H1 (cell line): ENCODE measurements at regions not wholly inside any gene's neighbourhood (a gene's known extent, or its start where the extent isn't known, plus 50 kb on each side); places are given as distances from the start of the nearest gene placed in this dataset.

ENCODE experiments used
- CTCF ChIA-PET: fragments of 300-600 bp; sonication (Branson Sonifier 250); formaldehyde crosslinking; loops from one replicate; lab custom pipeline; 2021; ENCODE audit not compliant: partially characterized antibody; lab: Charles Lee
- POLR2A ChIA-PET: fragments of 300-600 bp; sonication (Branson Sonifier 250); formaldehyde crosslinking; loops from one replicate; lab custom pipeline; 2021; ENCODE audit warnings: inconsistent platforms; ENCODE audit not compliant: partially characterized antibody; lab: Charles Lee
- DNase-seq, 2 experiments: peaks; one replicate each; pipeline versions ENCODE4 v3.0.0 to v3.0.0-alpha.2; 2010 to 2022; ENCODE audit warnings: low spot score in 2 of 2, low read depth in 1 of 2, mixed read lengths in 1 of 2
- FAIRE-seq: peaks from 2 replicates; lab custom pipeline; 2011; peaks lifted over from hg19 to GRCh38; lab: Jason Lieb, UNC
- H2AFZ ChIP-seq: 2 replicates; pipeline ENCODE4 v1.8.1; 2012; ENCODE audit warnings: low read length, inconsistent platforms
- H2AK5ac ChIP-seq: 2 replicates; pipeline ENCODE4 v1.6.1; 2013; ENCODE audit warnings: low read depth, low read length
- H2BK120ac ChIP-seq: replicated peaks from 2 replicates; pipeline ENCODE3; 2013; ENCODE audit warnings: low read depth, low read length, inconsistent platforms
- H2BK12ac ChIP-seq: 2 replicates; pipeline ENCODE4 v1.6.1; 2013; ENCODE audit warnings: low read depth, low read length
- H2BK15ac ChIP-seq: 2 replicates; pipeline ENCODE4 v1.6.1; 2013; ENCODE audit warnings: low read length
- H2BK20ac ChIP-seq: 2 replicates; pipeline ENCODE4 v1.6.1; 2013; ENCODE audit warnings: low read length
- H2BK5ac ChIP-seq: 2 replicates; pipeline ENCODE4 v1.6.1; 2013; ENCODE audit warnings: low read depth, low read length
- H3K14ac ChIP-seq: 2 replicates; pipeline ENCODE4 v1.6.1; 2013; ENCODE audit warnings: inconsistent platforms; ENCODE audit not compliant: insufficient read length
- H3K18ac ChIP-seq: 2 replicates; pipeline ENCODE4 v1.6.1; 2013; ENCODE audit warnings: low read length; ENCODE audit errors: extremely low read depth
- H3K23ac ChIP-seq: 2 replicates; pipeline ENCODE4 v1.6.1; 2013; ENCODE audit warnings: inconsistent platforms; ENCODE audit not compliant: insufficient read length
- H3K23me2 ChIP-seq: 2 replicates; pipeline ENCODE4 v1.6.1; 2013; ENCODE audit warnings: low read depth, low read length
- H3K27ac ChIP-seq: 2 replicates; pipeline ENCODE4 v1.6.1; 2011; ENCODE audit warnings: low read depth, low read length, inconsistent platforms
- H3K27me3 ChIP-seq, 4 experiments: replicated peaks in 1 of 4; 1 replicate in 1 of 4; 2 replicates in 3 of 4; pipeline versions ENCODE4 v1.6.1 to v1.8.1; 2011 to 2013; ENCODE audit warnings: low read length in 3 of 4, mild to moderate bottlenecking in 3 of 4, inconsistent platforms in 2 of 4, mixed read lengths in 2 of 4, moderate library complexity in 1 of 4; ENCODE audit not compliant: control insufficient read depth in 3 of 4, insufficient read depth in 3 of 4; ENCODE audit errors: extremely low read depth in 1 of 4
- H3K36me3 ChIP-seq, 4 experiments: 2 replicates each; pipeline versions ENCODE4 v1.6.1 to v1.8.1; 2011 to 2013; ENCODE audit warnings: mild to moderate bottlenecking in 4 of 4, low read length in 3 of 4, moderate library complexity in 2 of 4, control low read depth in 1 of 4, inconsistent platforms in 1 of 4; ENCODE audit not compliant: insufficient read depth in 4 of 4, control insufficient read depth in 2 of 4
- H3K4ac ChIP-seq: replicated peaks from 2 replicates; pipeline ENCODE3; 2013; ENCODE audit warnings: low read length, low read depth, mixed read lengths, inconsistent platforms; ENCODE audit not compliant: insufficient read length
- H3K4me1 ChIP-seq, 4 experiments: replicated peaks in 1 of 4; 1 replicate in 1 of 4; 2 replicates in 3 of 4; pipeline versions ENCODE4 v1.6.1 to v1.8.1; 2011 to 2013; ENCODE audit warnings: low read length in 3 of 4, inconsistent platforms in 2 of 4, mixed read lengths in 1 of 4; ENCODE audit not compliant: insufficient read depth in 4 of 4, control insufficient read depth in 3 of 4
- H3K4me2 ChIP-seq, 2 experiments: 2 replicates each; pipeline versions ENCODE4 v1.6.1 to v1.8.1; 2011 to 2013; ENCODE audit warnings: low read depth in 2 of 2, low read length in 2 of 2, control low read depth in 1 of 2, inconsistent platforms in 1 of 2, mild to moderate bottlenecking in 1 of 2; ENCODE audit not compliant: insufficient read depth in 1 of 2
- H3K4me3 ChIP-seq, 4 experiments: fragments of 200-600, 300-600 bp in 1 of 4; sonication (generic), shearing (Covaris generic), sonication (Bioruptor Twin) in 1 of 4; 2 replicates each; pipeline versions ENCODE4 v1.5.1 to v1.8.1; 2011 to 2016; ENCODE audit warnings: low read length in 4 of 4, low read depth in 3 of 4, control low read depth in 2 of 4, inconsistent platforms in 2 of 4, mild to moderate bottlenecking in 2 of 4, mixed read lengths in 1 of 4, moderate library complexity in 1 of 4; ENCODE audit not compliant: insufficient read depth in 2 of 4; ENCODE audit errors: extremely low read depth in 1 of 4
- H3K56ac ChIP-seq: replicated peaks from 2 replicates; pipeline ENCODE3; 2013; ENCODE audit warnings: low read depth, mild to moderate bottlenecking, mixed read lengths, low read length, inconsistent platforms; ENCODE audit not compliant: insufficient read length
- H3K79me1 ChIP-seq: 2 replicates; pipeline ENCODE4 v1.6.1; 2013; ENCODE audit warnings: low read depth, low read length, control low read depth
- H3K79me2 ChIP-seq, 2 experiments: 2 replicates each; pipeline versions ENCODE4 v1.6.1 to v1.8.1; 2012 to 2013; ENCODE audit warnings: low read length in 2 of 2, mild to moderate bottlenecking in 2 of 2, inconsistent platforms in 1 of 2; ENCODE audit not compliant: insufficient read depth in 2 of 2, control insufficient read depth in 1 of 2
- H3K9ac ChIP-seq, 4 experiments: replicated peaks in 1 of 4; 1 replicate in 1 of 4; 2 replicates in 3 of 4; pipeline versions ENCODE4 v1.6.1 to v1.8.1; 2011 to 2013; ENCODE audit warnings: low read depth in 3 of 4, low read length in 3 of 4, control low read depth in 2 of 4, mild to moderate bottlenecking in 2 of 4, moderate library complexity in 2 of 4, inconsistent platforms in 1 of 4; ENCODE audit errors: extremely low read depth in 1 of 4
- H3K9me3 ChIP-seq, 2 experiments: 2 replicates each; pipeline versions ENCODE4 v1.6.1 to v1.8.1; 2012 to 2013; ENCODE audit warnings: mild to moderate bottlenecking in 2 of 2, moderate library complexity in 2 of 2, control low read depth in 1 of 2, inconsistent platforms in 1 of 2, low read depth in 1 of 2, low read length in 1 of 2, mixed read lengths in 1 of 2; ENCODE audit not compliant: insufficient read depth in 2 of 2
- H4K20me1 ChIP-seq, 2 experiments: replicated peaks in 1 of 2; 2 replicates each; pipeline versions ENCODE3 to v1.8.1; 2011 to 2013; ENCODE audit warnings: inconsistent platforms in 2 of 2, low read length in 2 of 2, mild to moderate bottlenecking in 1 of 2; ENCODE audit not compliant: insufficient read depth in 2 of 2, control insufficient read depth in 1 of 2
- H4K5ac ChIP-seq: 2 replicates; pipeline ENCODE4 v1.6.1; 2013; ENCODE audit warnings: low read length, low read depth, mixed read lengths, inconsistent platforms; ENCODE audit not compliant: insufficient read length
- H4K8ac ChIP-seq: 2 replicates; pipeline ENCODE4 v1.8.0; 2013; ENCODE audit warnings: mild to moderate bottlenecking, moderate library complexity, low read length, inconsistent platforms; ENCODE audit not compliant: insufficient read depth; ENCODE audit errors: extremely low read depth
- H4K91ac ChIP-seq: replicated peaks from 2 replicates; pipeline ENCODE3; 2013; ENCODE audit warnings: low read length, mixed read lengths, inconsistent platforms; ENCODE audit not compliant: insufficient read length
- EZH2 ChIP-seq: fragments of 200-600 bp; sonication (generic); IDR thresholded peaks from 2 replicates; pipeline ENCODE4 v1.7.1; 2012; ENCODE audit warnings: low read depth, mild to moderate bottlenecking, moderate library complexity, low read length, inconsistent platforms; ENCODE audit not compliant: severe bottlenecking
- TBP ChIP-seq: IDR thresholded peaks from 2 replicates; pipeline ENCODE4 v1.6.1; 2011; ENCODE audit warnings: low read depth, low read length, improper control_type of control experiment
- WGBS, 2 experiments: shearing (Covaris generic) in 1 of 2; methylation state at CpG; one replicate each; pipeline versions ENCODE4 v1.1.6 to v1.1.7; 2013 to 2015; ENCODE audit warnings: low lambda C conversion rate in 2 of 2, mixed read lengths in 2 of 2, inconsistent platforms in 1 of 2, low coverage in 1 of 2, missing lambda C conversion rate in 1 of 2; ENCODE audit not compliant: insufficient replicate concordance in 2 of 2, insufficient coverage in 1 of 2, insufficient read length in 1 of 2; ENCODE audit errors: extremely low coverage in 1 of 2, missing lambda C conversion rate in 1 of 2; 5-methylcytosine and 5-hydroxymethylcytosine counted together

DNA sequence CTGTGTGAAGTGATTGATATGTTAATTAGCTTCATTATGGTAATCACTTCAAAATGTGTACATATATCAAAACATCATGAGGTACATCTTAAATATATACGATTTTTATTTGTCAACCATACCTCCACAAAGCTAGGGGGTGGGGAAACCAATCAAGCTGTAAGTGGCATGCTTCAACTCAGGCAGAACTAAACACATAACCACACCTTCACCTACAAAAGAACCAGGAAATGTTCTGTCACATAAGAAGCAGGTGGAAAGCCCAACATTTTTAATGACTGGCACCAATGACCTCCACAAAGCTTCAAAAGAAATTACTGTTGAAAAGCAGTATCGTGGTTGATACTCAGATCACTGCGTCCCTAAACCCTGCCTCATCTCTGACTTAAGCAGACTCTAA is 867.7 kb upstream of the EEF2KMT start:
- no peak overlapping the region for H3K4me3 ChIP-seq
- no peak overlapping the region for H3K56ac ChIP-seq
- H2BK5ac ChIP-seq: no peak overlapping the region
- no peak overlapping the region for H2BK120ac ChIP-seq
- no peak for TF ChIP-seq TBP
- no peak for TF ChIP-seq EZH2
- FAIRE-seq (no peak), DNase-seq (no peak)
- no peak overlapping the region for H4K5ac ChIP-seq
- no peaks in the 10 kb centered on the region; a peak in 2 of 7 replicates for H3K4me1 ChIP-seq
- no peak overlapping the region for H3K27ac ChIP-seq
- H2AFZ ChIP-seq: no peak overlapping the region
- no peak overlapping the region for H3K18ac ChIP-seq
- no peak overlapping the region for H3K23ac ChIP-seq
- H3K23me2 ChIP-seq: no peaks in the 10 kb centered on the region
- H3K27me3 ChIP-seq: no peaks in the 10 kb centered on the region
- no peaks in the 10 kb centered on the region for H4K20me1 ChIP-seq
- no peak overlapping the region for H3K9ac ChIP-seq
- H3K79me1 ChIP-seq: no peaks in the 10 kb centered on the region
- no peak overlapping the region for H3K4me2 ChIP-seq
- WGBS, 2 experiments: 94% methylated on average over 3 of the region's 3 CpGs; no CpG with 5 or more reads in 1 of the 2 experiments
- H2BK12ac ChIP-seq: no peak overlapping the region
- H2AK5ac ChIP-seq: no peak overlapping the region
- ChIA-PET CTCF (interaction anchor here (1.1 to 2.7 kb wide), 2 partner anchors 47 to 49 kb away, joined by 3 to 11 read pairs; no protein-coding TSS in a partner anchor), POLR2A (no interaction called here)
- no peak overlapping the region for H2BK20ac ChIP-seq
- no peaks in the 10 kb centered on the region for H3K79me2 ChIP-seq
- H4K8ac ChIP-seq: no peak overlapping the region
- H3K14ac ChIP-seq: no peak overlapping the region
- H3K9me3 ChIP-seq: no peaks in the 10 kb centered on the region
- no peak overlapping the region for H4K91ac ChIP-seq
- H2BK15ac ChIP-seq: no peak overlapping the region
- no peak overlapping the region for H3K4ac ChIP-seq
- H3K36me3 ChIP-seq: no peaks in the 10 kb centered on the region
